Esophagus squamous epithelium (tissue), 4 donors: ENCODE measurements at regions not wholly inside any gene's neighbourhood (a gene's known extent, or its start where the extent isn't known, plus 50 kb on each side); places are given as distances from the start of the nearest gene placed in this dataset.

Source experiments
- POLR2A ChIP-seq, 4 donors: fragments of 450-650 bp; IDR thresholded peaks; one replicate each; pipeline ENCODE4 v1.6.1; 2017; ENCODE audit warnings: antibody characterized with exemption in 4 of 4, mild to moderate bottlenecking in 4 of 4, moderate library complexity in 3 of 4
- TF ChIP-seq, protein P1 (sequence below), 6 experiments: fragments of 450-650 bp in 4 of 6; fragments of 200-600 bp in 2 of 6; sonication (generic) in 2 of 6; IDR thresholded peaks; one replicate each; pipeline ENCODE4 v1.5.1; 2016 to 2019; ENCODE audit warnings: antibody characterized with exemption in 6 of 6, mild to moderate bottlenecking in 4 of 6, moderate library complexity in 4 of 6

DNA sequence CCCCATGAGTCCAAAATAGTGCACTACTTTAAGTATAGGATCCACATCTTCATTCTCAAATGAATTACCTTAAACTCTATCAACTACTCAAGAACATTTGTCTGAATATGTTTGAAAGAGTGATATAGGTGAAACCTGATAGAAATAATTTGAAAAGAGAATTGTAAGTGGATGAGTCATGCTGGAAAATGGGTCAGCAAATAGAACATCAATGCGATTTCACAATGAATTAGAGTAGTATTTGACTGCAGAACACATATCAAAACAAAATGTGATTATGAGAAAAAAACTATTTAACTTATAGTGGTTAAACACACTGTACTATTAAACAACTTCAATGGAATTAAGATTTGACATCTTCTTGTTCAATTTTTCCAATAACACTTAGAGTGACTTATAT, 300.6 kb upstream of the KLHL1 start:
- TF ChIP-seq, protein P1, sequence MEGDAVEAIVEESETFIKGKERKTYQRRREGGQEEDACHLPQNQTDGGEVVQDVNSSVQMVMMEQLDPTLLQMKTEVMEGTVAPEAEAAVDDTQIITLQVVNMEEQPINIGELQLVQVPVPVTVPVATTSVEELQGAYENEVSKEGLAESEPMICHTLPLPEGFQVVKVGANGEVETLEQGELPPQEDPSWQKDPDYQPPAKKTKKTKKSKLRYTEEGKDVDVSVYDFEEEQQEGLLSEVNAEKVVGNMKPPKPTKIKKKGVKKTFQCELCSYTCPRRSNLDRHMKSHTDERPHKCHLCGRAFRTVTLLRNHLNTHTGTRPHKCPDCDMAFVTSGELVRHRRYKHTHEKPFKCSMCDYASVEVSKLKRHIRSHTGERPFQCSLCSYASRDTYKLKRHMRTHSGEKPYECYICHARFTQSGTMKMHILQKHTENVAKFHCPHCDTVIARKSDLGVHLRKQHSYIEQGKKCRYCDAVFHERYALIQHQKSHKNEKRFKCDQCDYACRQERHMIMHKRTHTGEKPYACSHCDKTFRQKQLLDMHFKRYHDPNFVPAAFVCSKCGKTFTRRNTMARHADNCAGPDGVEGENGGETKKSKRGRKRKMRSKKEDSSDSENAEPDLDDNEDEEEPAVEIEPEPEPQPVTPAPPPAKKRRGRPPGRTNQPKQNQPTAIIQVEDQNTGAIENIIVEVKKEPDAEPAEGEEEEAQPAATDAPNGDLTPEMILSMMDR (IDR thresholded peaks at IDR 0.05), result no peak
- TF ChIP-seq POLR2A (IDR thresholded peaks at IDR 0.05), result no peak
